Stimulated activated CD8-positive, alpha-beta memory T cell treated with anti-CD3 and anti-CD28 coated beads, Interleukin-7, amount 100 ng/mL, for 1 hour (primary cell): ENCODE measurements at regions not wholly inside any gene's neighbourhood (a gene's known extent, or its start where the extent isn't known, plus 50 kb on each side); places are given as distances from the start of the nearest gene placed in this dataset.
A peak's percentile ranks its signal among the peaks of the same experiment; 100 is the strongest.
"Not testable (repeated sequence)": the region's sequence is repeated elsewhere in the genome, so short reads cannot be mapped to it uniquely, and the experiment has no call there.

Experiments used
- DNase-seq, 2 donors: peaks; one replicate each; pipeline ENCODE4 v3.0.0-alpha.2; 2020; ENCODE audit warnings: low read depth in 2 of 2

GRCh38 chr5:1652873-1653697, 129.3 kb upstream of the LPCAT1 start:
- no peak for DNase-seq

- no peak for DNase-seq
Observed at GRCh38 chr5:1651971-1652872, 128.5 kb upstream of the LPCAT1 start.

DNA sequence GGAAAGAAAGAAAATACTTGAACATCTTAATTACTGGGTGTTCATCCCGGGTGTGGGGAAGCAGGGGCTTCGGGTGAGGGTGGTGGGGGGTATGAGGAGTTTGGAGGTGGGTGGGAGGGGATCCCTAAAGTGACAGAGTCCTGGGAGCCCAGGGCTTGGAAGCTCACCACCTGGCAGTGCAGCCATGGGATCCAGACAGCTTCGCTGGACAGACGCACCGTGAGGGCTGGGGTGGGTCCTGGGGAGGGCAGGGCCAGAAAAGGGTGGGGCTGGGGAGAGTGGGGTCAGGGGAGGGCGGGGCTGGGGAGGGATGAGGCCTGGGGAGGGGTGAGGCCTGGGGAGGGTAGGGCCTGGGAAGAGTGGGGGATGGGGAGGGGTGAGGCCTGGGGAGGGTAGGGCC, 127.5 kb upstream of the LPCAT1 start:
- DNase-seq = no peak

DNA sequence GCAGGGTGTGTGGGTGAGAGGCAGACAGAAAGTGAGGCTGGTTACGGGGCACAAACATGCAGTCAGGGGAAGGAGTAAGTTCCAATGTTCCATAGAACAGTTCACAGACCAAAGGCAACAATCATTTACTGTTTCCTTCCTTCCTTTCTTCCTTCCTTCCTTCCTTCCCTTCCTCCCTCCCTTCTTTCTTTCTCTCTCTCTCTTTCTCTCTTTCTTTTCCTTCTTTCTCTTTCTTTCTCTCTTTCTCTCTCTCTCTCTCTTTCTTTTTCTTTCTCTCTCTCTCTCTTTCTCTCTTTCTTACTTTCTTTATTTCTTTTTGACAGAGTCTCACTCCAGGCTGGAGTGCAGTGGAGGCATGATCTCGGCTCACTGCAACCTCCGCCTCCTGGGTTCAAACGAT, 125.8 kb upstream of the LPCAT1 start:
- DNase-seq = no peak

DNA sequence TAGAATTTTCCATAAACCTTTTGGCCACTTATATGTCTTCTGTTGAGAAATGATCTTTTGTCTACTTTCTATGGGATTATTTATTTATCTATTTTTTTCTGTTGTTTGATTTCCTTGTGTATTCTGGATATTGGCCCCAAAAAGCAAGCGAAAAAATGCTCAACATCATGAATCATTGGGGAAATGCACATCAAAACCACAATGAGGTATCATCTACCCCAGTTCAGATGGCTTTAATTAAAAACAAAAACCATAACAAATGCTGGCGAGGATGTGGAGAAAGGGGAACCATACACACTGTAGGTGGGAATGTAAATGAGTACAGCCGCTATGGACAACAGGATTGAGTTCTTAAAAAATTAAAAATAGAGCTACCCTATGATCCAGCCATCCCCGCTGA, 125.0 kb upstream of the LPCAT1 start:
- DNase-seq = no peak

GRCh38 chr5:1647580-1647979, 123.8 kb upstream of the LPCAT1 start:
- no peak for DNase-seq

GRCh38 chr5:1644810-1645571, 121.2 kb upstream of the LPCAT1 start:
- peak; percentile 60 to 67 for DNase-seq

DNA sequence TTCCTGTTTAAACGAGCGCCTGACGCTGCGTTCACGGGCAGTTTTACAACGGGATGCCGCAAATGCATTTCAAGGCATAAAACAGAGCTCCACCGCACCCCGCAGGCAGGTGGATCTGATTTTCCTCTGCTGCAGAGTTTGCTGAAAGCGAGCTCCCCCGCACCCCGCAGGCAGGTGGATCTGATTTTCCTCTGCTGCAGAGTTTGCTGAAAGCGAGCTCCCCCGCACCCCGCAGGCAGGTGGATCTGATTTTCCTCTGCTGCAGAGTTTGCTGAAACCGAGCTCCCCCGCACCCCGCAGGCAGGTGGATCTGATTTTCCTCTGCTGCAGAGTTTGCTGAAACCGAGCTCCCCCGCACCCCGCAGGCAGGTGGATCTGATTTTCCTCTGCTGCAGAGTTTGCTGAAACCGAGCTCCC, 120.6 kb upstream of the LPCAT1 start:
- DNase-seq = not testable (repeated sequence)

GRCh38 chr5:1643651-1644392, 120.1 kb upstream of the LPCAT1 start:
- no peak for DNase-seq

DNA sequence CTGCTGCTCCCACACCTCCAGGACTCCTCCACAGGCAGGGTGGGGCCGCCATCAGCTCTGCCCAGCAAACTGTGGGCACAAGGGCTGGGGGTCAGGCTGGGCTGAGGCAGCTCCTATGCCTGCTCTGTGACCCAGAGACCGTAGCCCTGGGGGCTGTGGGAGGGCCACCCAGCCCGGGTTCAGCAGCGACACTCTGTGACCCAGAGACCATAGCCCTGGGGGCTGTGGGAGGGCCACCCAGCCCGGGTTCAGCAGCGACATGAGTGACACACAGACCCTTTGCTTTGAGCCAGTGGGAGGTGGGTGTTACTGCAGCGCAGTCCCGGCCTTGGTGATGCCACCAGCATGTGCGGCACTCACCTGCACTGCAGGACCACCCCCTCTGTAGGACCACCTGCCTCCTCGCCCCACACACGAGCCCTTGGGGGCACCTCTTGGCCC, 118.9 kb upstream of the LPCAT1 start:
- no peak for DNase-seq

DNA sequence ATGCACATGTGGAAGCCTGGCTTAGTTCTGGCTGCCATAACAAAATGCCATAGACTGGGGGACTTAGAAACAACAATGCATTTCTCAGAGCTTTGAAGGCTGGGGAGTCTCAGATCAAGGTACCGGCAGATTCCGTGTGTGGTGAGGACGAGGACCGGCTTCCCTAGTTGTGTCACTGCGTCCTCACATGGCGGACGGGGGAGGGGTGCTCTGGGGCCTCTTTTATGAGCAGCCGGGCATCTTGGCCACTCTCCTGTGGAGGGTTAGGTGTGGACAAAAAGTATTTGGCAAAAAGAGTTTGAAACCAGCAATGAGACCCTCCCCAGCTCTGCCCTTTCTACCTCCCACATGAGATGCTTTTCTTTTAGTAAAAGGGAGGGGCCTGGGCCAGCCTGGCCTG, 118.5 kb upstream of the LPCAT1 start:
- DNase-seq = no peak

DNA sequence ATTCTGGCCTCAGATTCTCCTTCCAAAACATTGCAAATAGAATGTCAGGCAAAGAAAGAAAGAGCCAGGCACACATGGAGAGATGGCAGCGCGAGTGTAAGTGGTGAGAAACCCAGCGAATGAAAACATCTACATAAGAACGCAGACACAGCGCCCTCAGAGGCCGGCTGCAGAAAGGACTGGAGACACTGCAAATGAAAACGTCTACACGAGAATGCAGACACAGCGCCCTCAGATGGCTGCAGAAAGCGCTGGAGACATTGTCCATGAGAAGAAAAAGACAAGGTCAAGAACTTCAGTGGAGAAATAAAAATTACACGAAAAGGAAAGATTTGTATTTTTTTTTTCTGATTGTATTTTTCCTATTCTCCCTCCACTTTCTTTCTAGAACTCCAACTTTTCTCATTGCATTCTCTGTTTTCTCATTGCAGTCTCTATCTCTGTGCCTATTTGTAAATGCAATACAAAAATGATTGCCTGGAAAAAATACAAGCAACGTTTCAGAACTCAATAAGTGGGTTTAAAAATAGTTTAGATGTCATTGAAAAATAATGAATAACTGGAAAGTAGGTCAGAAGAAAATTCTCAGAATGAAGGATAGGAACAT, 117.9 kb upstream of the LPCAT1 start:
- DNase-seq = peak; percentile 36 to 54

- no peak for DNase-seq
Observed at GRCh38 chr5:1641041-1641440, 117.3 kb upstream of the LPCAT1 start.

GRCh38 chr5:1640421-1640881, 116.7 kb upstream of the LPCAT1 start:
- no peak for DNase-seq

DNA sequence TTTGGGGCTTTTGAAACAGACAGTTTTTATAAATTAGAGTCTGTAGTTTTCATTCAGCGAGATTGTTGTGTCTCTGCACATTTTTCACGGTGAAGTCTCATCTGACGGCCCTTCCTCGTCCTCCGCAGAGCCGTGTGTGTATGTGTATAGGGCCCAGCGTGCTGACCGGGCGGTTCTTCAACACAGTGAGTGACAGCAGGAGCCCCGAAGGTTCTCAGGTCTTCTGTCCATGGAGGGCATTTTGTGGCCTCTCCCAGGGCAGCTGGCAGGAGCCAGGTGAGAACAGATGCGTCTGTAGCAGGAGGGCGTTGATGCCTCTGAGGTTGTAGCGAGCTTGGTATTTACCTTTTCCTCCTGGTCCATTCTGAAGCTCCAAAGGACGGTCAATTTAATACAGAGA, 116.0 kb upstream of the LPCAT1 start:
- no peak for DNase-seq

GRCh38 chr5:1638658-1639400, 115.1 kb upstream of the LPCAT1 start:
- DNase-seq = no peak

DNA sequence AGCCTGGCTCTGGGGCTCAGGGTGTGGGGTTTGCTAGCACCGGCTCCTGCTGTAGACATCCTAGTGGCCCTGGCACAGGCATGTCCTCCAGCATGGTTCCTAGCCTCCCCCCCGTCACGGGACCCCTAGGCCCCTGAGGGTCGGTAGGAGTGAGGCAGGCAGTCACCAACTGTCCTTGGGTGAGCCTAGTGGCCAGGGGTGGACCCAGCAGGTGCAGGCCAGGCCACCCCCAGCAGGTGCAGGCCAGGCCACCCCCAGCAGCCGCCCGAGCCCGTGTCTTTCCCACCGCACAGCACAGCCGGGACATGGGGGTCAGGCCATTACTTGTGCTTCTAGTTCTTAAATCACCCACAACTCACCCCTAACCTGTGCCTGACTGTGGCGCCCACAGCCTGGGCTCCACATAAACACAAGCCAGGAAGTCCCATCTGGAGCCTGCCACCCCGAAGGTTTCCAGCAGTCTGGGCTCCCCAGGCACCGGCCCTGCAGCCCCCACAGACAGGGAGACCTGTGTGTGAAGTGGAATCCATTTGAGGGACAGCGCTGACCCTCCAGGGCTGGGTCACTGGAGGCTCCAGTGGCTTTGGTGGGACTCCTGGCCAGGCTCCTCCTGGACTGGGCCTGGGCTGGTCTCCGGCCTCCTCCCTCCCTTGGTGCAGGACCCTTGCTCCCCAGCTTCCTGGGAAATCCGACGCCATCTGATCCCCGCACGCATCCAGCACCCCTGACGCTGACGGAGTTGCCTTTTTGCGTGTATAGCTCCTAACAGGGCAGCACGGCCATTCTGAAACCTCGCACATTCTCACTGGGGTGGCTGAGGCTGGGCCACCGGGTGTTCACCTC, 114.1 kb upstream of the LPCAT1 start:
- no peak for DNase-seq

- DNase-seq = no peak
Observed at GRCh38 chr5:1636981-1637638, 113.3 kb upstream of the LPCAT1 start.
